ENCODE measurements at regions not wholly inside any gene's neighbourhood (a gene's known extent, or its start where the extent isn't known, plus 50 kb on each side); places are given as distances from the start of the nearest gene placed in this dataset.
"Not testable (repeated sequence)": the region's sequence is repeated elsewhere in the genome, so short reads cannot be mapped to it uniquely, and the experiment has no call there.

DNA sequence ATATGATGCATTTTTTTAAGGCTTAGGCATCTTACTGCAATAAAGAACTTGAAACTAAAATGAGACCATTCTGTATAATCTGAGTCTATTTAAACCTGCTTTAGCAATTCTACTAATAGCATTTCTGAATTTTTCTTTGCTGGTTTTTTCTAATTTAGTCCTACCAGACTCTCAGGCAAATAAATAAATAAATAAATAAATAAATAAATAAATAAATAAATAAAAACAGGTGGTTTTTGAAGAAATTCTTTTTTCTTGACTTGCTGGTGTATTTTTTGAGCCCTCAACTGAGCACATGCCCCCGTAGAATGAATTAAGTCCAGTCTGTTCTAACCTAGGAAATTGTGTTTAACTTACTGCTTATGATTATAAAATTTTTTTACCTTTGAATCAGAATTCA, 134.7 kb upstream of the FOXP2 start:
- no peak for DNase-seq (ENCODE audit: low spot score)

DNA sequence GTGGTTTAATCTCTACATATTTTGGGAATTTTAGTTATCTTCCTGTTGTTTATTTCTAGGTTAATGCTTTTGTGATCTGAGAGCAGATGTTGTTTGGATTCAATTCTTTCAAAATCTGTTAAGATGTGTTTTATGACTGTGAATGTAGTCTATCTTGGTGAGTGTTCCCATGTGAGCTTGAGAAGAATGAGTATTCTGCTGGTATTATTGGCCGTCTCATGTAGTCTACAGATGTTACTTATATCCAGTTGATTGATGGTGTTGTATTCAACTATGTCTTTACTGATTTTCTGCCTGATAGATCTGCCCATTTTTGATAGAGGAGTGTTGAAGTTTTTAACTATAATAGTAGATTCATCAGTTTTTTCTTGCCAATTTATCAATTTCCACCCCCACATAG, 141.4 kb upstream of the FOXP2 start:
- DNase-seq (ENCODE audit: low spot score): no peak

DNA sequence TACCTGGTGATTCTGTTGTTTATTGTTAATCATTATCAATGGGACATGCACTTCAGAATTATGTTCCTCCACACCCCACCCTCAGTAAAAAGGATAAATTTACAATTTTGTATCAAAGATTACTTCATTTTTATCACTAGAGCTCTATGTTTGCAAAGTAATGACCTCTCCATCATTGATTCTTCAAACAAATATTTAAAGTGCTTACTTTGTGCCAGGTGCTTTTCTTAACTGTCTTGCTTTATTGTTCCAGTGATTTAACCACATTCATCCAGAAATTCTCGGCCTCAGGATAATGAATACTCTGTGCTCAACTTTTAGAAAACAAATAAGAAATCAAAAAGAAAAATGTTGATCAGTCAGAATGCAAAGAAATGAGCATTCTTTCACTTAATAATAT, 144.9 kb upstream of the FOXP2 start:
- DNase-seq (ENCODE audit: low spot score): no peak

DNA sequence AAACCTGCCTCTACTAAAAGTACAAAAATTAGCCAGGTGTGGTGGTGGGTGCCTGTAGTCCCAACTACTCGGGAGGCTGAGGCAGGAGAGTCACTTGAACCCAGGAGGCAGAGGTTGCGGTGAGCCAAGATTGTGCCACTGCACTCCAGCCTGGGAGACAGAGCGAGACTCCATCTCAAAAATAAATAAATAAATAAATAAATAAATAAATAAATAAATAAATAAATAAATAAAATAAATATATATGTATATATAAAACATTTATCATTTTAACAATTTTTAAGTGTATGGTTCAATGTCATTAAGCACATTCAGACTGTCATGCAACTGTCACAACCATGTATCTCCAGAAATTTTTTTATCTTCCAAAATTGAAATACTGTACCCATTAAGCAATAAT, 147.1 kb upstream of the FOXP2 start:
- not testable (repeated sequence) for DNase-seq (ENCODE audit: low spot score)

DNA sequence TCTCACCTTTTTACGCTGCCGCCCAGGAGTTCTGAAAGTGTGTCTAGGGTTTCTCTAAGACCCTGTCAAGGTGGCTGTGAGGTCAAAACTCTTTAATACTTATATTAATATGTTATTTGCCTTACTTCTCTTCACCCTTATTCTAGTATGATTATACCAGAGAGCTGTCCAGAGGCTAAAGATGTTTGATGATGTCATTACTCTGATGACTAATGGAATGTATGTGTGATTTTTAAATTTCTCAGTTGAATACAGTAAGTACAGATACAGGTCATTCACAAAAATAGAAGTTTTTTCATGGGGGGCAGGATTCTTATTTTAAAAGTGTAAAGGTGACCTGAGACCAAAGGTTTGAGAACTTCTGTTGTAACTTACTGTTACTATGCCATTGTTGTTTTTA, 150.6 kb upstream of the FOXP2 start:
- DNase-seq (ENCODE audit: low spot score): no peak

DNA sequence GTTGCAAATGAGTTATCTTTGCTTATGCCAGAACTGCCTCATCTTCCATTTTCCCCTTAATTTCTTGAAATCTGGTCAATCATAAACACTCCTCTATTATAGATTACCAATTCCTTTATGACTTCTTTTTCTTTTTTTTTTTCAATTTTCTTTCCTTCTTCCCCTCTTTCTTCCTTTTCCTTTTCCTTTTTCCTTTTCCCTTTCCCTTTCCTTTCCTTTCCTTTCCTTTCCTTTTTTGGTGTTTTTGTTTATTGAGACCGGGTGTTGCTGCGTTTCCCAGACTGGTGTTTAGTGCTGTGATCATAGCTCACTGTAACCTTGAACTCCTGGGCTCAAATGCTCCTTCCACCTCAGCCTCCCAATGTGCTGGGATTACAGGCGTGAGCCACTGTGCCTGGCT, 151.4 kb upstream of the FOXP2 start:
- DNase-seq (ENCODE audit: low spot score): no peak

DNA sequence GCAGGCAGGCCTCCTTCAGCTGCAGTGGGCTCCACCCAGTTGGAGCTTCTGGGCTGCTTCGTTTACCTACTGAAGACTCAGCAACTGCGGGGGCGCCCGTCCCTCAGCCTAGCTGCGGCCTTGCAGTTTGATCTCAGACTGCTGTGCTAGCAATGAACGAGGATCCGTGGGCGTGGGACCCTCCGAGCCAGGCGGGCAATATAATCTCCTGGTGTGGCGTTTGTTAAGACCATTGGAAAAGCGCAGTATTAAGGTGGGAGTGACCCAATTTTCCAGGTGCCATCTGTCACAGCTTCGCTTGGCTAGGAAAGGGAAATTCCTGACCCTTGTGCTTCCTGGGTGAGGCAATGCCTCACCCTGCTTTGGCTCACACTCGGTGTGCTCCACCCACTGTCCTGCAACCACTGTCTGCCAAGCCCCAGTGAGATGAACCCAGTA, 159.2 kb upstream of the FOXP2 start:
- DNase-seq (ENCODE audit: low spot score): no peak

DNA sequence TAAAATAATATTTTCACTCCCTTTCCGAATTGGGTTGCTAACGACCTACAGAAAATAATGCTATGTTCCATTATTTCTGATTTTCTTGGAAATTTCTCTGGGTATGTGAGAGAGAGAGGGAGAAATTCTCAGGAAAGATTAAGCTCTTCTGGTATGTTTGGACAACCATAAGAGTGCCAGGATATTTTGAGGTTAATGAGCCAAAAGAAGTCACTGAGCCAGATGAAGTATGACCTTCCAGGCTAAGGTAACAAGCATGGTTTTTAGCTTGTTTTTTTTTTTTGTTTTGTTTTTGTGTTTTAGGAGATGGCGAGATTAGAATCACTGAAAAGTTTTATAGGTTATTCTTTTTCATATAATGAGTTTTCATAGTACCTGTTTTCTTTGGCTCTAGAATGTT, 171.0 kb upstream of the FOXP2 start:
- no peak for DNase-seq (ENCODE audit: low spot score)

DNA sequence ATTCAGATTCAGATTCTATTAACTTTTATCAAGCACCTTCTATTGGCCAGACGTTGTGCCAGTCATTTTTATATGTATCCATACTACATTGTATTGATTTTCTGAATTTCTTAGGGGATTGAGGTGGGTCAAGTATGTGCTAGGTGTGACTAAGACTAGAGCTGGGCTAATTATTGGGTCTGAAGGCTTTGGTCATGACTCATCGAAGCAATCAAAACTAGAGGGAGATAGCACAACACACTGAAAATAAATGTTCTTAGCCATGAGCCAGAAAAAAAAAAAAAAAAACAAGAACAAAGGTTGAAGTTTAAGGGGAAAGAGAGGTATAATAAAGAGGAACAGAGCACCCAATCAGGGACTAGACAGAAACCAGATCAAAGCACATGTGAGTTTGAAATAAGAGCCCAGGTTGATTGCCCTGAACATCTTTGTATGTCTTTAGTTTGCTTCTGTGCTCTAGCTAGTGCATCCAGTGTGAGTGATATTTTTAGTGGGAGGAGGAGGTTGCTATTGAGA, 171.6 kb upstream of the FOXP2 start:
- DNase-seq (ENCODE audit: low spot score): no peak

DNA sequence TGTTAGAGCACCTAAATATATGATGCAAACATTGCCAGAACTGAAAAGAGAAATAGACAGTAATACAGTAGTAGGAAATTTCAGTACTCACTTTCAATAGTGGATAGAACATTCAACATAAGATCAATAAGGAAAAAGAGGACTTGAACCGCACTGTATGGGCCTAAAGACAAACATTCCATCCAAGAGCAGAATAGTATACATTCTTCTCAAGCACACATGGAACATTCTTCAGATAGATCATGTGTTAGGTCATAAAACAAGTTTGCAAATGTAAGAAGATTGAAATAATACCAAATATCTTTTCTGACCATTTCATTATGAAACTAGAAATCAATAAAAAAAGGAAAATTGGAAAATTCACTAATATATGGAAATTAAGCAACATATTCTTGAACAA, 185.4 kb upstream of the FOXP2 start:
- DNase-seq (ENCODE audit: low spot score): no peak

DNA sequence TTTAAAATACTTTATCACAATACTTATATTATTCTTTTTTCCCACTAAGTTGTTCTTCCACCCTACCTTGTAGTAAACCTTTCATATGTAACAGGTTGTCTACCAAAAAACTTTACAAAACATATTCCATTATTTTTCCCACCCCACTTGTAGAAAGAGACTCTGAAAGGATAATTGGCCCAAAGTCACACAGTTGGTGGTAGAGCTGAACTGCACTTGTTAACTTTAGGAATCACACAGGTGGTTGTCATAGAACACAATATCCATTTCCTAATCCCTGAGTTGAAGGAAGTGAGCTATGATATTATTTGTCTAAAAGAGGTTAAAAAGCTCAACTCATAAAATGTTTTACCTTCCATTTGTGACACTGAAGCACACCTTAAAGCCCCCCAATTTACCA, 188.8 kb upstream of the FOXP2 start:
- DNase-seq (ENCODE audit: low spot score): no peak

DNA sequence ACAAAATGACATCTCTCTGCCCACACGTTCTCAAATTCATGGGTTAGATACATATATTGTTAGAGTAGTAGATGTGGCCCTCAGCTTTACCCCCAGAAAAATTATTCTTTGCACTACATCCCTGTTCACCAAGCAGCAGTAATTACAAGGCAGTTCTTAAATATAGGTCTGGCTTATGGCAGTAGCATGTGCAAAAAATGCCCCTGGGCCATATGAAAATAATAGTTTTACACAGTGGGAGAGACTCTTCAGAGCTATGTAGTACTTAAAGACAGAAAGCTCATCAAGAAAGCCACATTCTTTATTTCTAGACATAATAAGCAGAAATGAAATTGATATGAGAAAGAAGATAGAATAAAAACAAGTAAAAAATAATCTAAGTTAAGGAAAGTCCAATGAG, 196.3 kb upstream of the FOXP2 start:
- DNase-seq (ENCODE audit: low spot score): no peak

DNA sequence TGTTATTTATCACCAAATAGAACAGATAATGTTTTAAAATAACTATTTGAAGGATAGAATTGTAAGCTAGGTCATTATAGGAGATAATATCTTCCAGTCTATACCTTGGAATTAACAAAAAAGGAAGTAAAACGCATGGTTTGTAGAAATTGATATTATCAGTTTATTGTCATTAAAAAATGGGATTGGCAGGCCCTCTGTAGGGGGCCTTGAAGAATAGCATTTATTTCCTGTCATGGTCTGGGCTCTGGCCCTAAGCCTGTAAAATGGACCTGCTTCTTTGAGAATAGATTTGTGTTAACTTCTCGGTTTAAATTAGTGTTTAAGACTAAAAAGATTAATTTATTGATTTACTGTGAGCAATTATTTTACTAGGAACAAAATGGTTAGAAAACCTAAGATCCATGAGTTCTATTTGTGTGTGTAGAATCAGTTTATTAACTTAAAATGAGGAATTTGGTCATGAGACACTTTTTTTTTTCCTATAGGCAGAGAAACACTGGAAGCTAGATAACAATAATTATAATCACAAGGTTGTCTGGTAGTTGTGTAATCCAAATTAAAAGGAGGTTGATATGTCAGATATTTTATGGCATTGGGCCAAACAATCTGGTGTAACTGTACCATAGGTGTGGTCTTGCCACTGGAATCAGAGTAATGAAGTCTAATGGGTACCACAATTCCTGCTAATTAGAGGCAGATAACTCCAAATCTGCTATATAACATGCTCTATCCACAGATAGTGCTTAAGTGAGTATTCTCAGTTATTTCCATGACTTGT, 197.4 kb upstream of the FOXP2 start:
- no peak for DNase-seq (ENCODE audit: low spot score)

DNA sequence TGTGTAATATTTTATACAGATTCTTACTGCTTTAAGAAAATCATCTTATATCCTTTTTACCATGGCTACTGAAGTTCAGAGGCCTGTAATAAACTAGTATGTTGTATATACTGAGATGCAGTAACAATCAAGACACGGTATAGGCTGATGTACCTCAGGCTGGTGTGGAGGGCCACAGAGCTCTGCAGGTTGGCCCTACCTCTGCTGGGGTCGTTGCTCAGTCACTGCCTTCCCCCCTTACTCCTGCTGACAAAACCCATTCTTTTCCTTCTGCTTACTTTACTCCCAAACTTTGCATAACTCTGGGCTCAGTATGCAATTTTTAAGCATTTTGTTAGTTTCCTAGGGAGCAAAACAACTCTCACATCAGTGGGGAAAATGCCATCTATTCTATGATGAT, 200.1 kb upstream of the FOXP2 start:
- no peak for DNase-seq (ENCODE audit: low spot score)

DNA sequence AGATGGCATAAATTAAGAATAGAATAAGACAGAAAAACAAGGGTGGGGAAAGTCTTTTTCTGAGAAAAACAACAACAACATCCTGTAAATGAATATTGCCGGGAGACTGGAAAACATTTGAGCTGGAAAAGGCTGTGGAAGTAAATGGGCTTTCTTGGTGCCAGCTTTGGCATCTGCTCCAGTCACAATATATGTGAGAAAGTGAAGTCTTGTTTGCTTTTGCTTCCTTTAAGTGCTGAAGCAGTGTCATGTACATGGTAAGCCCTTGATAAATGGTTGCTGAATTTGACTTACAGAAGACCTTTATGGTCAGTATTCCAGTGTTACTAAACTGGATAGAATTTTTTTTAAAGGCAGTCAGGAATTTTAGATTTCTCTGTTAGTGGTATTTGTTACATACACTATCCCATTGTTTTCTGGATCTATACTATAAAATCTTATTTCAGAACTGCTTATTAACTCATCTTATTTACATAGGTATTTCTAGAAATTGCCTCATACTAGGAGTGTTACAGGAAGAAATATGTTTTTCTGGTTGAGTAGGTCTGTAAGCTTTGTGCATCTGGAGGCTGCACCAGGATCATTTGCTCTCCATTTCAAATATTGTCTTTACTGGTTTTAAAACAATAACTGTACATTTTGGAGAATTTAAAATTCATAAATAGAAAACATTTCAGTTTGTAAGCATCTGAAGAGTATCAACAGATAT, 201.7 kb upstream of the FOXP2 start:
- no peak for DNase-seq (ENCODE audit: low spot score)

DNA sequence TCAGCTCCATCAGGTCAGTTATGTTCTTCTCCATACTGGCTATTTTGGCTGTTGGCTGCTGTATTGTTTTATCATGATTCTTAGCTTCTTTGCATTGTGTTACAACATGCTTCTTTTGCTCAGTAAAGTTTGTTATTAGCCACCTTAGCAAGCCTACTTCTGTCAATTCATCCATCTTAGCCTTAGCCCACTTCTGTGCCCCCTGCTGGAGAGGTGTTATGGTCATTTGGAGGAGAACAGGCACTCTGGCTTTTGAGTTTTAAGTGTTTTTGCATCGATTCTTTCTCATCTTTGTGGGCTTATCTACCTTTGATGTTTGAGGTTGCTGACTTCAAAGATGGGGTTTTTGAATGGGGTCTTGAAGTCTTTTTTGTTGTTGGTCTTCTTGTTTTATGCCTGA, 204.6 kb upstream of the FOXP2 start:
- no peak for DNase-seq (ENCODE audit: low spot score)

DNA sequence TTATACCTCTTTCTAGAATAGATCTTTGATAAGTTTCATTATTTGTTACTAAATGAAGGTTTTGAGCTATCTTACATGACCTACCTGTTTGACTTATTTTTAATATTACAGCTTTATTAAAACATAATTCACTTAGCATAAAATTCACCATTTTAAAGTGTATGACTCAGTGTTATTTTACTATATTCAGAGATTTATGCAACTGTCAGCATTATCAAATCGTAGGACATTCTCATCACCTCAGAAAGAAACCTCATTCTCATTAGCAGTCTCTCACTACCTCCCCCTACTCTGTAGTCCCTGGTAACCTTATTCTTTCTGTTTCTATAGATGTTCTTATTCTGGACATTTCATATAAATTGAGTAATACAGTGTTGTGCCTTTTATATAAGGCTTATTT, 207.9 kb upstream of the FOXP2 start:
- no peak for DNase-seq (ENCODE audit: low spot score)

DNA sequence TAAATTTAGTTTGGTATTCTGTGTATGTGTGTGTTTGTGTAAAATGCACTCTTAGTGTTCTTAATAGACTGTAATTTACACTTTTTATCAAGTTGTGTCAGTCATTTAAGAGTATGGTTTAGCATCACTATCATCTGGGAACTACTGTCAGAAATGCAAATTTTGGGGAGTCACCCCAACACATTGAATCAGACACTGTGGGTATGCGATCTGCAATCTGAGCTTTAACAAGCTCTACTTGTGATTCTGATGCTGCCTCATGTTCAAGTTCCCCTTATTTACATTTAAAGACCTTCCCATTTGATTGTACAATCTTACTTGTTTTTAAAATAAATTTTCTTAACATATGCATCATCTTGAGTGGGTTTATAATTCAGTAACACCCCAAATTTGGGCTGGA, 218.1 kb upstream of the FOXP2 start:
- DNase-seq (ENCODE audit: low spot score): no peak

DNA sequence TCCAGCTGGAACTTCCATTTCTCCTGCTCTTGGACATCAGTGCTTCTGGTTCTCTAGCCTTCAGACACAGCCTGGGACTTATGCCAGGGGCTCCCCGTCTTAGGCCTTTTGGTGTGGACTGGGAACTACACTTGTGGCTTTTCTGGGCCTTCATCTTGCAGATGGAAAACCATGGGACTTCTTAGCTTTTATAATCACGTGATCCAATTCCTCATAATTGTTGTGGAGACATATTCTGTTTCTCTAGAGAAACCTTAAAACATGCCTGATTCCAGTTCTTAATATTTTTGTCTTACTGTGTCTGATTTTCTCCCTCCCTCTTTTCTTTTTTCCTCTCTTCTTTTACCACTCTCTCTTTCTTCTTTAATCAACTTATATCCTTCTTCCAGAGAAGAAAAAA, 224.2 kb upstream of the FOXP2 start:
- DNase-seq (ENCODE audit: low spot score): no peak

DNA sequence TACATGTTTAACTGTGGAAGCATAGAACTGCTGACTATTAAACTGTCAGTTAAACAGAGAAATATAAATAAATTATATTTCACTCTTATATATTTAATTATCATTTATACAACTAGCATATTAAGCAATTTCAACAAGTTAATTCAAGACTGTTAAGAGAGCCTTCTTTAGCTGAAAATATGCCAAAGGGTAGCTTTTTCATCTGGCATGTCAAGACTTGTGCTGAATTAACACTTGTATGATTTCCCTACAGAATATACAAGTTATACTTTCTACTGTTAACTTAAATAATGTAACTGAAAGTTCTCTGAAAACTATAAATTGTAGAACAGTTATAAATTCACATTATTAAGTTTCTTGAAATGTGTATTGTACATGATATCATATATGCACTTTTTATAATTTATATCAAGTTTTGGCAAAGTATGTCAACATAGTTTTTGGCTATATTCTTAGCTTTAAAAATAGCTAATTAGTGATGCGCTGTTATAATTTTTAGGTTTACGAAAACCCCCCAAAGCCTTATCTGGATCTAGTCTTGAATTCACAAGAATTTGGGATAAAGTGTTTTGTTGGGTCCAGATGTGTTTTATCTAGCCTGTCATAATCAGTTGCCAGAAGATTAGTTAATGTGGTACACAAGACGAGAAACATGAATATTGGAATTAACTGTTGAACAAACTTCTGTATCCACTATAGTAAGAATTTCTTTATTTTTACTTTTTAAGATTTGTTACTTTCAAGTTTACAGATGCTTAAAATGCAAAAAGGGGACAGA, 231.1 kb upstream of the FOXP2 start:
- DNase-seq (ENCODE audit: low spot score): no peak

DNA sequence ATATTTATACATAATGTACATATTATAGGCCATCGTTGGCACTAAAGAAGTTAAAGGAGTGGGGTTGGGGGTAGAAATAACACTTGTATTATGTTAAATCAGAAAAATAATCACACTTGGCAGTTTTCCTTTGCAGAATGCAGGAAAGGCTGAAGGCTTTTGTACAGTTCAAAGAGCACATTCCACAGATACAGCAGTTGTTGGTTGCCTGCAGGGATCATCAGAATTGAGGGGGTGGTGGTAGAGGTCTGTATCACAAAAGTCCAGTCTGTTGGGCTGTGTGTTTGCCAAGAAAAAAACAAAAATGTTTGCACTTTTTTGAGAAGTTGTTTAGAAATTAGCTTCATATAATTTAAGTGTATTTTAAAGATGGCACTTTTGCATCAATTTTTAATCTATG, 231.8 kb upstream of the FOXP2 start:
- DNase-seq (ENCODE audit: low spot score): no peak

DNA sequence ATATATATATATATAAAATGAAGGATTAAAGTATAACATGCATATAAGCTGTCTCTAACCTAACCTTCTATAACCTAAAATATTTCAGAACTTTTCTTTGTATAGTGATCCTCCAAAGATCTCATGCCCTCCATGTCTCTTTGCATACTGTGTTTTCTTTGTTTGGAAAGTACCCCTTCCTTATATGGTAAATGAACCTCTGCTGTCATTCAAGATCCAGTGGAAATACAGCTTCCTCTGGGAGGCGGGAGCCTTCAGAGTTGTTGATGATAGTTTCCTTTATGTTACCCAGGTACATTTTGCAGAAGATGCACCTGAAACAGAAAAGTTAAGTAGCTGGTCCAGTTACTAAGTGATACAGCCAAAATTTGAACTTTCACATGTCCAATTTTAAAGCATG, 233.3 kb upstream of the FOXP2 start:
- no peak for DNase-seq (ENCODE audit: low spot score)

Measured in H4 (cell line).